ENCODE measurements at regions not wholly inside any gene's neighbourhood (a gene's known extent, or its start where the extent isn't known, plus 50 kb on each side); places are given as distances from the start of the nearest gene placed in this dataset.

GRCh38 chr2:120528051-120528692 lies 182.2 kb downstream of the INHBB start:
- TF ChIP-seq CTCF (conservative IDR thresholded peaks at IDR 0.05; ENCODE audit: low read depth, low read length) (no peak), EZH2 (IDR thresholded peaks at IDR 0.05; ENCODE audit: borderline replicate concordance, low read depth, low read length, poor library complexity, severe bottlenecking) (no peak)
- peaks cover 5% of the 10 kb centered on the region for H3K27me3 ChIP-seq (replicated peaks; ENCODE audit: insufficient read depth, low read depth, low read length, poor library complexity)
- CTCF ChIA-PET = no interaction called here

GRCh38 chr2:120528693-120529076 lies 182.7 kb downstream of the INHBB start:
- ChIA-PET POLR2A (ENCODE audit: low non-redundant PET) (no interaction called here), CTCF (no interaction called here)
- no peak for DNase-seq (ENCODE audit: low spot score)
- Histone ChIP-seq H3K4me3 (ENCODE audit: low read depth, low read length, poor library complexity, severe bottlenecking) (no peak overlapping the region), H3K4me1 (ENCODE audit: insufficient read depth, low read length, poor library complexity, severe bottlenecking) (no peaks in the 10 kb centered on the region), H3K27ac (ENCODE audit: low read depth, low read length, poor library complexity, severe bottlenecking) (no peak overlapping the region), H3K9me3 (ENCODE audit: low read depth, low read length, poor library complexity, severe bottlenecking) (no peaks in the 10 kb centered on the region), H3K36me3 (ENCODE audit: insufficient read depth, low read length, poor library complexity, severe bottlenecking) (no peaks in the 10 kb centered on the region), H3K27me3 (replicated peaks; ENCODE audit: insufficient read depth, low read depth, low read length, poor library complexity) (peaks cover 5% of the 10 kb centered on the region)
- no TSS peak for BruUV-seq (replicated peaks)
- no peak for TF ChIP-seq CTCF (conservative IDR thresholded peaks at IDR 0.05; ENCODE audit: low read depth, low read length)
- TF ChIP-seq EZH2 (IDR thresholded peaks at IDR 0.05; ENCODE audit: borderline replicate concordance, low read depth, low read length, poor library complexity, severe bottlenecking) = no peak
- intact Hi-C loops (cut with micrococcal nuclease; ENCODE audit: unreplicated experiment) = no loop called here

More at GRCh38 chr2:120528051-120528692, 182.2 kb downstream of the INHBB start:
- intact Hi-C loops (cut with micrococcal nuclease; ENCODE audit: unreplicated experiment) = no loop called here
- no peaks in the 10 kb centered on the region for H3K9me3 ChIP-seq (ENCODE audit: low read depth, low read length, poor library complexity, severe bottlenecking)
- BruUV-seq (replicated peaks) = no TSS peak
- no peaks in the 10 kb centered on the region for H3K36me3 ChIP-seq (ENCODE audit: insufficient read depth, low read length, poor library complexity, severe bottlenecking)
- H3K27ac ChIP-seq (ENCODE audit: low read depth, low read length, poor library complexity, severe bottlenecking) = no peak overlapping the region
- H3K4me1 ChIP-seq (ENCODE audit: insufficient read depth, low read length, poor library complexity, severe bottlenecking) = no peaks in the 10 kb centered on the region
- H3K4me3 ChIP-seq (ENCODE audit: low read depth, low read length, poor library complexity, severe bottlenecking) = no peak overlapping the region
- DNase-seq (ENCODE audit: low spot score) = no peak
- POLR2A ChIA-PET (ENCODE audit: low non-redundant PET) = no interaction called here

- no peaks in the 10 kb centered on the region for H3K36me3 ChIP-seq (ENCODE audit: insufficient read depth, low read length, poor library complexity, severe bottlenecking)
- ChIA-PET POLR2A (ENCODE audit: low non-redundant PET) (no interaction called here), CTCF (no interaction called here)
- H3K4me3 ChIP-seq (ENCODE audit: low read depth, low read length, poor library complexity, severe bottlenecking) = no peak overlapping the region
- no peak overlapping the region for H3K27ac ChIP-seq (ENCODE audit: low read depth, low read length, poor library complexity, severe bottlenecking)
- no peaks in the 10 kb centered on the region for H3K4me1 ChIP-seq (ENCODE audit: insufficient read depth, low read length, poor library complexity, severe bottlenecking)
- no peaks in the 10 kb centered on the region for H3K9me3 ChIP-seq (ENCODE audit: low read depth, low read length, poor library complexity, severe bottlenecking)
- DNase-seq (ENCODE audit: low spot score) = no peak
- TF ChIP-seq CTCF (conservative IDR thresholded peaks at IDR 0.05; ENCODE audit: low read depth, low read length) (no peak), EZH2 (IDR thresholded peaks at IDR 0.05; ENCODE audit: borderline replicate concordance, low read depth, low read length, poor library complexity, severe bottlenecking) (no peak)
- H3K27me3 ChIP-seq (replicated peaks; ENCODE audit: insufficient read depth, low read depth, low read length, poor library complexity) = peaks cover 5% of the 10 kb centered on the region
- intact Hi-C loops (cut with micrococcal nuclease; ENCODE audit: unreplicated experiment) = no loop called here
- no TSS peak for BruUV-seq (replicated peaks)
Measured at GRCh38 chr2:120530781-120531180, 184.8 kb downstream of the INHBB start.
